HepG2 (cell line): ENCODE measurements at regions not wholly inside any gene's neighbourhood (a gene's known extent, or its start where the extent isn't known, plus 50 kb on each side); places are given as distances from the start of the nearest gene placed in this dataset.
A peak's percentile ranks its signal among the peaks of the same experiment; 100 is the strongest.

ENCODE experiments used
- GATA4 ChIP-seq: sonication (generic); IDR thresholded peaks from 2 replicates; pipeline ENCODE4 v1.6.1; 2016; ENCODE audit warnings: antibody characterized with exemption, low read depth, borderline replicate concordance
- HHEX ChIP-seq: IDR thresholded peaks from 2 replicates; pipeline ENCODE4 v1.6.1; 2016; ENCODE audit warnings: control low read depth
- HOXA9 ChIP-seq: sonication (generic); formaldehyde crosslinking; IDR thresholded peaks from 2 replicates; pipeline ENCODE4 v1.8.1; 2022; ENCODE audit warnings: missing genetic modification reagents, mild to moderate bottlenecking, moderate library complexity, borderline replicate concordance
- KLF16 ChIP-seq, 2 experiments: sonication (generic) in 1 of 2; formaldehyde crosslinking in 1 of 2; IDR thresholded peaks; 2 replicates each; pipeline versions ENCODE4 v1.6.1 to v1.8.0; 2016 to 2023; ENCODE audit warnings: missing genetic modification reagents in 2 of 2, missing compliant biosample characterization in 1 of 2
- KMT2B ChIP-seq: IDR thresholded peaks from 2 replicates; pipeline ENCODE4 v1.6.1; 2016; ENCODE audit warnings: missing genetic modification reagents, missing compliant biosample characterization
- NCOA1 ChIP-seq: sonication (generic); formaldehyde crosslinking; IDR thresholded peaks from 2 replicates; pipeline ENCODE4 v1.9.0; 2021; ENCODE audit warnings: missing genetic modification reagents
- NFIB ChIP-seq: sonication (generic); formaldehyde crosslinking; IDR thresholded peaks from 2 replicates; pipeline ENCODE4 v1.9.0; 2021; ENCODE audit warnings: missing genetic modification reagents, mild to moderate bottlenecking, borderline replicate concordance
- ONECUT2 ChIP-seq: sonication (generic); formaldehyde crosslinking; IDR thresholded peaks from 2 replicates; pipeline ENCODE4 v1.4.0; 2020; ENCODE audit warnings: missing genetic modification reagents
- POLR2AphosphoS2 ChIP-seq: IDR thresholded peaks from 2 replicates; pipeline ENCODE4 v1.6.1; 2011; ENCODE audit warnings: low read depth, low read length, improper control_type of control experiment
- REPIN1 ChIP-seq: sonication (generic); formaldehyde crosslinking; IDR thresholded peaks from 2 replicates; pipeline ENCODE4 v1.8.0; 2022; ENCODE audit warnings: missing genetic modification reagents, low read depth, mild to moderate bottlenecking, borderline replicate concordance
- SP140L ChIP-seq: sonication (generic); formaldehyde crosslinking; IDR thresholded peaks from 2 replicates; pipeline ENCODE4 v1.4.0; 2020; ENCODE audit warnings: missing genetic modification reagents, borderline replicate concordance
- TEAD3 ChIP-seq: optimal IDR thresholded peaks from 2 replicates; pipeline ENCODE3; 2016; ENCODE audit warnings: borderline replicate concordance
- TFE3 ChIP-seq: IDR thresholded peaks from 2 replicates; pipeline ENCODE4 v1.6.1; 2016
- THAP8 ChIP-seq: sonication (generic); formaldehyde crosslinking; IDR thresholded peaks from 2 replicates; pipeline ENCODE4 v1.5.1; 2020; ENCODE audit warnings: missing genetic modification reagents, mild to moderate bottlenecking, borderline replicate concordance
- U2AF2 ChIP-seq: fragments of 200-400 bp; formaldehyde crosslinking; IDR thresholded peaks from 2 replicates; pipeline ENCODE4 v1.6.1; 2017; ENCODE audit warnings: low read depth, mild to moderate bottlenecking, low read length
- ZBED4 ChIP-seq: sonication (generic); formaldehyde crosslinking; IDR thresholded peaks from 2 replicates; pipeline ENCODE4 v1.4.0; 2020; ENCODE audit warnings: missing genetic modification reagents, borderline replicate concordance
- ZNF253 ChIP-seq: sonication (generic); formaldehyde crosslinking; IDR thresholded peaks from 2 replicates; pipeline ENCODE4 v1.8.0; 2022; ENCODE audit warnings: mild to moderate bottlenecking, missing genetic modification reagents, borderline replicate concordance
- ZNF343 ChIP-seq: sonication (generic); formaldehyde crosslinking; IDR thresholded peaks from 2 replicates; pipeline ENCODE4 v1.4.0; 2020; ENCODE audit warnings: mild to moderate bottlenecking, missing genetic modification reagents
- ZNF703 ChIP-seq: sonication (generic); formaldehyde crosslinking; IDR thresholded peaks from 2 replicates; pipeline ENCODE4 v1.5.1; 2020; ENCODE audit warnings: missing genetic modification reagents, mild to moderate bottlenecking, moderate library complexity, borderline replicate concordance
- ZXDC ChIP-seq: sonication (generic); formaldehyde crosslinking; IDR thresholded peaks from 2 replicates; pipeline ENCODE4 v1.5.0; 2020; ENCODE audit warnings: mild to moderate bottlenecking, missing genetic modification reagents

GRCh38 chr15:69593981-69594966, 141.7 kb downstream of the RPLP1 start (continued):
- TF ChIP-seq NFIB (CRISPR knock-in tag): no peak
- TF ChIP-seq NCOA1 (CRISPR knock-in tag): peak; percentile 56; the same call in 1 of the 2 replicates
- peak; percentile 21; the same call in 1 of the 2 replicates for TF ChIP-seq ZBED4 (CRISPR knock-in tag)
- TF ChIP-seq TEAD3 (CRISPR knock-in tag): peak; percentile 89
- TF ChIP-seq SP140L (CRISPR knock-in tag): no peak
- peak; percentile 66; the same call in 1 of the 2 replicates for TF ChIP-seq REPIN1 (CRISPR knock-in tag)
- no peak for TF ChIP-seq HOXA9 (CRISPR knock-in tag)
- TF ChIP-seq U2AF2: no peak
- TF ChIP-seq TFE3 (CRISPR knock-in tag): peak; percentile 71
- TF ChIP-seq HHEX (CRISPR knock-in tag): peak; percentile 100
- TF ChIP-seq ZXDC (CRISPR knock-in tag): peak; percentile 79; the same call in 1 of the 2 replicates
- TF ChIP-seq POLR2AphosphoS2: no peak
- no peak for TF ChIP-seq ZNF343 (CRISPR knock-in tag)
- peak; percentile 91; the same call in 1 of the 2 replicates for TF ChIP-seq GATA4
- TF ChIP-seq ONECUT2 (CRISPR knock-in tag): peak; percentile 75
- TF ChIP-seq KMT2B (CRISPR knock-in tag): 0 out of 2 replicates have a peak, but pooled peaks have one; percentile 45
- 0 out of 2 replicates have a peak, but pooled peaks have one; percentile 48 for TF ChIP-seq ZNF253
- TF ChIP-seq ZNF703: peak; percentile 100
- TF ChIP-seq KLF16 (CRISPR knock-in tag; IDR thresholded peaks at IDR 0.05): peak in 1 of 2 experiments; percentile 93; a peak in 2 of 4 replicates
- TF ChIP-seq THAP8 (CRISPR knock-in tag): no peak
